ENCODE measurements at regions not wholly inside any gene's neighbourhood (a gene's known extent, or its start where the extent isn't known, plus 50 kb on each side); places are given as distances from the start of the nearest gene placed in this dataset.

- Histone ChIP-seq H3K4me3 (ENCODE audit: low read depth, low read length) (no peak overlapping the region), H3K9me3 (no peaks in the 10 kb centered on the region), H3K27me3 (replicated peaks; ENCODE audit: control insufficient read depth, insufficient read depth, low read length) (no peaks in the 10 kb centered on the region), H3K36me3 (ENCODE audit: control insufficient read depth, insufficient read depth, low read length) (no peaks in the 10 kb centered on the region), H3K4me1 (peaks cover 16% of the 10 kb centered on the region)
- intact Hi-C loops (cut with micrococcal nuclease; ENCODE audit: unreplicated experiment) = no loop called here
- no peak overlapping the region for H3K27ac Mint-ChIP-seq (ENCODE audit: unreplicated experiment)
- ChIA-PET CTCF (no interaction called here), POLR2A (no interaction called here)
- H3K9me3 Mint-ChIP-seq (ENCODE audit: unreplicated experiment) = peaks cover 8% of the 10 kb centered on the region
- no peaks in the 10 kb centered on the region for H3K36me3 Mint-ChIP-seq (ENCODE audit: insufficient read depth, unreplicated experiment)
- no peaks in the 10 kb centered on the region for H3K27me3 Mint-ChIP-seq (ENCODE audit: insufficient read depth, unreplicated experiment)
- DNase-seq = no peak
- no peak overlapping the region for H3K4me3 Mint-ChIP-seq (ENCODE audit: unreplicated experiment)
- TF ChIP-seq CTCF (IDR thresholded peaks at IDR 0.05; ENCODE audit: insufficient read depth in 1 of 2, low read depth in 1 of 2, low read length in 1 of 2, severe bottlenecking in 1 of 2, unreplicated experiment in 1 of 2) = no peak
- H3K4me1 Mint-ChIP-seq (ENCODE audit: low read depth, unreplicated experiment) = no peaks in the 10 kb centered on the region
- BruUV-seq (replicated peaks) = no TSS peak
These were observed 92.2 kb upstream of the DAAM1 start for GRCh38 chr14:59096303-59096702.

- intact Hi-C loops (cut with micrococcal nuclease; ENCODE audit: unreplicated experiment) = no loop called here
- Mint-ChIP-seq H3K4me1 (ENCODE audit: low read depth, unreplicated experiment) (no peaks in the 10 kb centered on the region), H3K27ac (ENCODE audit: unreplicated experiment) (no peak overlapping the region), H3K9me3 (ENCODE audit: unreplicated experiment) (peaks cover 11% of the 10 kb centered on the region), H3K4me3 (ENCODE audit: unreplicated experiment) (no peak overlapping the region), H3K27me3 (ENCODE audit: insufficient read depth, unreplicated experiment) (no peaks in the 10 kb centered on the region), H3K36me3 (ENCODE audit: insufficient read depth, unreplicated experiment) (no peaks in the 10 kb centered on the region)
- Histone ChIP-seq H3K4me3 (ENCODE audit: low read depth, low read length) (no peak overlapping the region), H3K36me3 (ENCODE audit: control insufficient read depth, insufficient read depth, low read length) (no peaks in the 10 kb centered on the region), H3K9me3 (no peaks in the 10 kb centered on the region), H3K27me3 (replicated peaks; ENCODE audit: control insufficient read depth, insufficient read depth, low read length) (no peaks in the 10 kb centered on the region), H3K4me1 (peaks cover 16% of the 10 kb centered on the region)
- ChIA-PET CTCF (no interaction called here), POLR2A (no interaction called here)
- no TSS peak for BruUV-seq (replicated peaks)
- no peak for DNase-seq
- TF ChIP-seq CTCF (IDR thresholded peaks at IDR 0.05; ENCODE audit: insufficient read depth in 1 of 2, low read depth in 1 of 2, low read length in 1 of 2, severe bottlenecking in 1 of 2, unreplicated experiment in 1 of 2) = no peak
These were observed 90.8 kb upstream of the DAAM1 start for GRCh38 chr14:59097681-59098080.

GRCh38 chr14:59098377-59098776, 90.1 kb upstream of the DAAM1 start:
- BruUV-seq (replicated peaks) = no TSS peak
- H3K9me3 ChIP-seq = no peaks in the 10 kb centered on the region
- Mint-ChIP-seq H3K27me3 (ENCODE audit: insufficient read depth, unreplicated experiment) (no peaks in the 10 kb centered on the region), H3K36me3 (ENCODE audit: insufficient read depth, unreplicated experiment) (no peaks in the 10 kb centered on the region), H3K4me3 (ENCODE audit: unreplicated experiment) (no peak overlapping the region), H3K9me3 (ENCODE audit: unreplicated experiment) (peaks cover 11% of the 10 kb centered on the region), H3K4me1 (ENCODE audit: low read depth, unreplicated experiment) (no peaks in the 10 kb centered on the region), H3K27ac (ENCODE audit: unreplicated experiment) (no peak overlapping the region)
- no peak for TF ChIP-seq CTCF (IDR thresholded peaks at IDR 0.05; ENCODE audit: insufficient read depth in 1 of 2, low read depth in 1 of 2, low read length in 1 of 2, severe bottlenecking in 1 of 2, unreplicated experiment in 1 of 2)
- no peaks in the 10 kb centered on the region for H3K27me3 ChIP-seq (replicated peaks; ENCODE audit: control insufficient read depth, insufficient read depth, low read length)
- peaks cover 16% of the 10 kb centered on the region for H3K4me1 ChIP-seq
- H3K36me3 ChIP-seq (ENCODE audit: control insufficient read depth, insufficient read depth, low read length) = no peaks in the 10 kb centered on the region
- intact Hi-C loops (cut with micrococcal nuclease; ENCODE audit: unreplicated experiment) = no loop called here
- POLR2A ChIA-PET = no interaction called here
- CTCF ChIA-PET = no interaction called here
- DNase-seq = peak; percentile 26 to 47
- no peak overlapping the region for H3K4me3 ChIP-seq (ENCODE audit: low read depth, low read length)
